GM23338 (cell line): ENCODE measurements at regions not wholly inside any gene's neighbourhood (a gene's known extent, or its start where the extent isn't known, plus 50 kb on each side); places are given as distances from the start of the nearest gene placed in this dataset.

Source experiments
- ATAC-seq: fragments of 200-7000 bp; cut with Tn5 transposase; 3 replicates; pipeline ENCODE4 v1.9.1; 2020
- DNase-seq: peaks from one replicate; pipeline ENCODE4 v3.0.0-alpha.2; 2015; ENCODE audit warnings: low spot score
- H2AFZ ChIP-seq: fragments of 200-600 bp; sonication (generic); 2 replicates; pipeline ENCODE4 v1.8.0; 2016; ENCODE audit warnings: antibody characterized with exemption, mild to moderate bottlenecking, moderate library complexity
- H3F3A ChIP-seq: fragments of 200-600 bp; sonication (generic); replicated peaks from 2 replicates; pipeline ENCODE4 v1.8.0; 2017; ENCODE audit warnings: antibody characterized with exemption, mixed run types, low read depth
- H3K27ac ChIP-seq: fragments of 200-600 bp; sonication (generic); 2 replicates; pipeline ENCODE4 v1.6.1; 2016; ENCODE audit warnings: low read depth
- H3K27me3 ChIP-seq: fragments of 200-600 bp; sonication (generic); 2 replicates; pipeline ENCODE4 v1.8.0; 2016; ENCODE audit warnings: mild to moderate bottlenecking, mixed run types, moderate library complexity; ENCODE audit not compliant: insufficient read depth
- H3K36me3 ChIP-seq: fragments of 200-600 bp; sonication (generic); 2 replicates; pipeline ENCODE4 v1.8.0; 2016; ENCODE audit warnings: mild to moderate bottlenecking; ENCODE audit not compliant: insufficient read depth
- H3K4me1 ChIP-seq: fragments of 200-600 bp; sonication (generic); 2 replicates; pipeline ENCODE4 v1.8.0; 2016; ENCODE audit warnings: mild to moderate bottlenecking, moderate library complexity; ENCODE audit not compliant: insufficient read depth
- H3K4me2 ChIP-seq: fragments of 200-600 bp; sonication (generic); 2 replicates; pipeline ENCODE4 v1.7.1; 2017; ENCODE audit warnings: mixed run types
- H3K4me3 ChIP-seq: fragments of 200-600 bp; sonication (generic); 2 replicates; pipeline ENCODE4 v1.6.1; 2016; ENCODE audit warnings: mixed run types
- H3K79me2 ChIP-seq: fragments of 200-600 bp; sonication (generic); replicated peaks from 2 replicates; pipeline ENCODE4 v1.8.0; 2017; ENCODE audit warnings: mild to moderate bottlenecking; ENCODE audit not compliant: insufficient read depth
- H3K9me2 ChIP-seq: fragments of 200-600 bp; sonication (generic); 2 replicates; pipeline ENCODE4 v1.8.0; 2017; ENCODE audit not compliant: insufficient read depth
- H4K20me1 ChIP-seq: fragments of 200-600 bp; sonication (generic); replicated peaks from 2 replicates; pipeline ENCODE4 v1.8.0; 2017; ENCODE audit warnings: mild to moderate bottlenecking; ENCODE audit not compliant: insufficient read depth
- H3K27ac Mint-ChIP-seq: 2 replicates; pipeline ENCODE4 v1.8.0; 2020; ENCODE audit warnings: inconsistent platforms, mild to moderate bottlenecking, moderate library complexity, mixed read lengths
- H3K27me3 Mint-ChIP-seq: 3 replicates; pipeline ENCODE4 v1.8.0; 2022; ENCODE audit warnings: low read depth, mild to moderate bottlenecking, moderate library complexity, mixed read lengths, inconsistent platforms; ENCODE audit not compliant: insufficient read depth, poor library complexity
- H3K36me3 Mint-ChIP-seq: 3 replicates; pipeline ENCODE4 v1.8.0; 2021; ENCODE audit warnings: low read depth, mild to moderate bottlenecking, inconsistent platforms, moderate library complexity, mixed read lengths
- H3K4me1 Mint-ChIP-seq: 3 replicates; pipeline ENCODE4 v1.8.0; 2020; ENCODE audit warnings: mild to moderate bottlenecking, inconsistent platforms, mixed read lengths
- H3K4me3 Mint-ChIP-seq: 3 replicates; pipeline ENCODE4 v1.8.0; 2021; ENCODE audit warnings: moderate library complexity, mild to moderate bottlenecking, inconsistent platforms, mixed read lengths
- H3K9me3 Mint-ChIP-seq: 3 replicates; pipeline ENCODE4 v1.8.0; 2020; ENCODE audit warnings: moderate library complexity, mild to moderate bottlenecking, inconsistent platforms, mixed read lengths
- CTCF ChIP-seq, 2 experiments: fragments of 200-600 bp in 1 of 2; sonication (generic) in 1 of 2; conservative IDR thresholded peaks; 2 replicates each; pipeline versions ENCODE4 v1.5.1 to v1.6.1; 2016 to 2017; ENCODE audit warnings: antibody characterized with exemption in 2 of 2, low read depth in 2 of 2, mild to moderate bottlenecking in 2 of 2, moderate library complexity in 1 of 2
- EZH2 ChIP-seq: fragments of 200-600 bp; sonication (generic); IDR thresholded peaks from one replicate; pipeline ENCODE4 v1.8.0; 2017; ENCODE audit warnings: antibody characterized with exemption, mild to moderate bottlenecking, low read depth; ENCODE audit not compliant: unreplicated experiment
- EZH2phosphoT487 ChIP-seq: fragments of 200-600 bp; sonication (generic); IDR thresholded peaks from one replicate; pipeline ENCODE4 v1.8.1; 2018; ENCODE audit warnings: antibody characterized with exemption; ENCODE audit not compliant: unreplicated experiment
- STAT1 ChIP-seq: IDR thresholded peaks from one replicate; pipeline ENCODE4 v1.6.1; 2016; ENCODE audit warnings: antibody characterized with exemption; ENCODE audit not compliant: unreplicated experiment
- ZNF462 ChIP-seq: fragments of 250-450 bp; sonication (Bioruptor Pico); IDR thresholded peaks from 2 replicates; pipeline ENCODE4 v1.5.0; 2020; ENCODE audit warnings: mild to moderate bottlenecking, moderate library complexity

- TF ChIP-seq ZNF462 (CRISPR knock-in tag) (no peak), CTCF (conservative IDR thresholded peaks at IDR 0.05; ENCODE audit: low read depth in 2 of 2) (no peak), EZH2 (no peak), EZH2phosphoT487 (no peak), STAT1 (no peak)
- Histone ChIP-seq H2AFZ (peak overlapping the region; percentile 72; the same call in 1 of the 2 replicates), H3K27me3 (no peaks in the 10 kb centered on the region), H3F3A (no peaks in the 10 kb centered on the region), H3K4me2 (no peak overlapping the region), H4K20me1 (no peaks in the 10 kb centered on the region), H3K4me1 (no peaks in the 10 kb centered on the region), H3K9me2 (0 out of 2 replicates have a peak, but pooled peaks cover 5% of the 10 kb centered on the region), H3K79me2 (no peaks in the 10 kb centered on the region), H3K27ac (no peak overlapping the region), H3K36me3 (no peaks in the 10 kb centered on the region), H3K4me3 (no peak overlapping the region)
- ATAC-seq (peak; percentile 60), DNase-seq (no peak)
- no peak overlapping the region for H3K27ac Mint-ChIP-seq
- H3K4me1 Mint-ChIP-seq: peaks cover 18% of the 10 kb centered on the region; the same call in 2 of the 3 replicates
- no peaks in the 10 kb centered on the region for H3K27me3 Mint-ChIP-seq
- H3K9me3 Mint-ChIP-seq: no peaks in the 10 kb centered on the region; the same call in 2 of the 3 replicates
- no peak overlapping the region for H3K4me3 Mint-ChIP-seq
- no peaks in the 10 kb centered on the region for H3K36me3 Mint-ChIP-seq
Observed at GRCh38 chr6:134622382-134623173, 304.7 kb upstream of the SGK1 start.
